ENCODE measurements at regions not wholly inside any gene's neighbourhood (a gene's known extent, or its start where the extent isn't known, plus 50 kb on each side); places are given as distances from the start of the nearest gene placed in this dataset.

- TF ChIP-seq CTCF (IDR thresholded peaks at IDR 0.05; ENCODE audit: low read depth, low read length) = no peak
- no peak for TF ChIP-seq MYC (IDR thresholded peaks at IDR 0.05; ENCODE audit: low read depth, low read length)
- no peak for TF ChIP-seq MAX (IDR thresholded peaks at IDR 0.05; ENCODE audit: low read depth, low read length)
Observed at GRCh38 chr2:42853549-42854206, 61.3 kb upstream of the HAAO start.
